Calu3 (cell line): ENCODE measurements at regions not wholly inside any gene's neighbourhood (a gene's known extent, or its start where the extent isn't known, plus 50 kb on each side); places are given as distances from the start of the nearest gene placed in this dataset.

Source experiments
- BruUV-seq: library from RNA; stranded (reverse); fragments of 400-500 nt; replicated peaks from 2 replicates; lab custom pipeline; 2021; lab: Mats Ljungman, UMichigan
- CTCF ChIA-PET: fragments of 300-600 bp; sonication (Branson Sonifier 250); formaldehyde crosslinking; loops from one replicate; lab custom pipeline; 2022; ENCODE audit warnings: antibody characterized with exemption; lab: Charles Lee
- DNase-seq: peaks from one replicate; pipeline ENCODE4 v3.0.0; 2022
- H3K27ac Mint-ChIP-seq: one replicate; pipeline ENCODE4 v1.8.0; 2022; ENCODE audit warnings: mixed read lengths; ENCODE audit not compliant: unreplicated experiment
- H3K27me3 Mint-ChIP-seq: one replicate; pipeline ENCODE4 v1.8.0; 2022; ENCODE audit warnings: mixed read lengths; ENCODE audit not compliant: unreplicated experiment
- H3K36me3 Mint-ChIP-seq: one replicate; pipeline ENCODE4 v1.8.0; 2022; ENCODE audit warnings: mild to moderate bottlenecking, moderate library complexity, mixed read lengths; ENCODE audit not compliant: insufficient read depth, unreplicated experiment
- H3K4me1 Mint-ChIP-seq: one replicate; pipeline ENCODE4 v1.8.0; 2022; ENCODE audit warnings: mild to moderate bottlenecking, low read depth, mixed read lengths; ENCODE audit not compliant: unreplicated experiment
- H3K4me3 Mint-ChIP-seq: one replicate; pipeline ENCODE4 v1.8.0; 2022; ENCODE audit warnings: mild to moderate bottlenecking, low read depth, moderate library complexity, mixed read lengths; ENCODE audit not compliant: unreplicated experiment
- H3K9me3 Mint-ChIP-seq: one replicate; pipeline ENCODE4 v1.8.0; 2022; ENCODE audit warnings: low read depth, mixed read lengths; ENCODE audit not compliant: unreplicated experiment
- CTCF ChIP-seq: fragments of 200-600 bp; IDR thresholded peaks from one replicate; pipeline ENCODE4 v1.8.0; 2022; ENCODE audit warnings: antibody characterized with exemption; ENCODE audit not compliant: unreplicated experiment
- intact Hi-C: fragments of 100-400 bp; cut with micrococcal nuclease; formaldehyde crosslinking; loops from one replicate; pipeline ENCODE4 v1.10.0; 2022; ENCODE audit not compliant: unreplicated experiment

- peaks cover 8% of the 10 kb centered on the region for H3K9me3 Mint-ChIP-seq
- CTCF ChIA-PET = no interaction called here
- BruUV-seq = no TSS peak
- no peaks in the 10 kb centered on the region for H3K27me3 Mint-ChIP-seq
- intact Hi-C loops = no loop called here
- no peak for DNase-seq
- H3K4me1 Mint-ChIP-seq = no peaks in the 10 kb centered on the region
- no peaks in the 10 kb centered on the region for H3K36me3 Mint-ChIP-seq
- no peak overlapping the region for H3K27ac Mint-ChIP-seq
- no peak overlapping the region for H3K4me3 Mint-ChIP-seq
- TF ChIP-seq CTCF = no peak
Measured at GRCh38 chr13:22402682-22403081, 731.8 kb downstream of the FGF9 start.

- CTCF ChIA-PET = no interaction called here
- BruUV-seq = no TSS peak
- Mint-ChIP-seq H3K36me3 (no peaks in the 10 kb centered on the region), H3K27me3 (no peaks in the 10 kb centered on the region), H3K4me1 (no peaks in the 10 kb centered on the region), H3K27ac (no peak overlapping the region), H3K4me3 (no peak overlapping the region), H3K9me3 (peaks cover 7% of the 10 kb centered on the region)
- DNase-seq = no peak
- intact Hi-C loops = no loop called here
- no peak for TF ChIP-seq CTCF
Measured at GRCh38 chr13:22403144-22403543, 732.3 kb downstream of the FGF9 start.

GRCh38 chr13:22405891-22406290 is 735.0 kb downstream of the FGF9 start:
- no peak overlapping the region for H3K27ac Mint-ChIP-seq
- intact Hi-C loops = no loop called here
- CTCF ChIA-PET = no interaction called here
- DNase-seq = no peak
- H3K9me3 Mint-ChIP-seq = peaks cover 7% of the 10 kb centered on the region
- H3K27me3 Mint-ChIP-seq = no peaks in the 10 kb centered on the region
- H3K36me3 Mint-ChIP-seq = no peaks in the 10 kb centered on the region
- no TSS peak for BruUV-seq
- no peak for TF ChIP-seq CTCF
- no peaks in the 10 kb centered on the region for H3K4me1 Mint-ChIP-seq
- no peak overlapping the region for H3K4me3 Mint-ChIP-seq

GRCh38 chr13:22412452-22412851 is 741.6 kb downstream of the FGF9 start:
- Mint-ChIP-seq H3K4me1 (no peaks in the 10 kb centered on the region), H3K36me3 (no peaks in the 10 kb centered on the region), H3K27me3 (no peaks in the 10 kb centered on the region), H3K4me3 (no peak overlapping the region), H3K9me3 (peaks cover 11% of the 10 kb centered on the region), H3K27ac (no peak overlapping the region)
- no peak for TF ChIP-seq CTCF
- BruUV-seq = no TSS peak
- intact Hi-C loops = no loop called here
- no peak for DNase-seq
- CTCF ChIA-PET = no interaction called here
